GM19468 (cell line): ENCODE measurements at regions not wholly inside any gene's neighbourhood (a gene's known extent, or its start where the extent isn't known, plus 50 kb on each side); places are given as distances from the start of the nearest gene placed in this dataset.

ENCODE experiments used
- ATAC-seq: cut with Tn5 transposase; IDR thresholded peaks from one replicate; pipeline ENCODE4 v1.9.1; 2021; ENCODE audit warnings: mild to moderate bottlenecking, moderate library complexity, moderate number of reproducible peaks; ENCODE audit not compliant: unreplicated experiment; ENCODE audit errors: extremely low read depth

GRCh38 chr2:104562537-104562936, 291.4 kb upstream of the POU3F3 start:
- no peak for ATAC-seq

- ATAC-seq: no peak
Observed at GRCh38 chr2:104563398-104563996, 290.4 kb upstream of the POU3F3 start.

GRCh38 chr2:104568247-104568646, 285.7 kb upstream of the POU3F3 start:
- no peak for ATAC-seq

GRCh38 chr2:104570259-104570658, 283.7 kb upstream of the POU3F3 start:
- no peak for ATAC-seq

- no peak for ATAC-seq
Observed at GRCh38 chr2:104572834-104573233, 281.1 kb upstream of the POU3F3 start.

GRCh38 chr2:104574367-104574766, 279.5 kb upstream of the POU3F3 start:
- ATAC-seq: no peak

- no peak for ATAC-seq
Observed at GRCh38 chr2:104577143-104577542, 276.8 kb upstream of the POU3F3 start.

GRCh38 chr2:104582471-104582870, 271.4 kb upstream of the POU3F3 start:
- ATAC-seq: no peak

GRCh38 chr2:104583811-104584210, 270.1 kb upstream of the POU3F3 start:
- no peak for ATAC-seq

GRCh38 chr2:104584393-104584792, 269.5 kb upstream of the POU3F3 start:
- ATAC-seq: no peak

- ATAC-seq: no peak
Observed at GRCh38 chr2:104595576-104595975, 258.3 kb upstream of the POU3F3 start.

GRCh38 chr2:104597942-104598341, 256.0 kb upstream of the POU3F3 start:
- no peak for ATAC-seq

GRCh38 chr2:104598636-104599035, 255.3 kb upstream of the POU3F3 start:
- no peak for ATAC-seq

GRCh38 chr2:104599787-104600510, 254.0 kb upstream of the POU3F3 start:
- no peak for ATAC-seq

GRCh38 chr2:104606056-104606455, 247.9 kb upstream of the POU3F3 start:
- no peak for ATAC-seq

- ATAC-seq: no peak
Observed at GRCh38 chr2:104616856-104617255, 237.1 kb upstream of the POU3F3 start.

GRCh38 chr2:104620801-104621200, 233.1 kb upstream of the POU3F3 start:
- ATAC-seq: no peak

GRCh38 chr2:104635608-104636007, 218.3 kb upstream of the POU3F3 start:
- ATAC-seq: no peak

- ATAC-seq: no peak
Observed at GRCh38 chr2:104638190-104638858, 215.6 kb upstream of the POU3F3 start.

- no peak for ATAC-seq
Observed at GRCh38 chr2:104638859-104639202, 215.1 kb upstream of the POU3F3 start.

GRCh38 chr2:104641786-104642185, 212.1 kb upstream of the POU3F3 start:
- no peak for ATAC-seq

GRCh38 chr2:104648376-104648775, 205.5 kb upstream of the POU3F3 start:
- ATAC-seq: no peak
